Prostate gland (tissue), 2 donors: ENCODE measurements at regions not wholly inside any gene's neighbourhood (a gene's known extent, or its start where the extent isn't known, plus 50 kb on each side); places are given as distances from the start of the nearest gene placed in this dataset.

Source experiments
- POLR2A ChIP-seq: fragments of 450-650 bp; IDR thresholded peaks from one replicate; pipeline ENCODE4 v1.6.1; 2016; ENCODE audit warnings: antibody characterized with exemption, mild to moderate bottlenecking
- POLR2AphosphoS5 ChIP-seq: sonication (generic); formaldehyde crosslinking; IDR thresholded peaks from one replicate; pipeline ENCODE4 v1.6.1; 2017; ENCODE audit warnings: antibody characterized with exemption
- TF ChIP-seq, protein P1 (sequence below), 4 experiments: fragments of 200-600 bp in 2 of 4; fragments of 450-650 bp in 2 of 4; sonication (generic) in 2 of 4; IDR thresholded peaks; 1 replicate in 3 of 4; 2 replicates in 1 of 4; pipeline ENCODE4 v1.5.1; 2016 to 2019; ENCODE audit warnings: antibody characterized with exemption in 4 of 4, mild to moderate bottlenecking in 2 of 4, moderate library complexity in 2 of 4

DNA sequence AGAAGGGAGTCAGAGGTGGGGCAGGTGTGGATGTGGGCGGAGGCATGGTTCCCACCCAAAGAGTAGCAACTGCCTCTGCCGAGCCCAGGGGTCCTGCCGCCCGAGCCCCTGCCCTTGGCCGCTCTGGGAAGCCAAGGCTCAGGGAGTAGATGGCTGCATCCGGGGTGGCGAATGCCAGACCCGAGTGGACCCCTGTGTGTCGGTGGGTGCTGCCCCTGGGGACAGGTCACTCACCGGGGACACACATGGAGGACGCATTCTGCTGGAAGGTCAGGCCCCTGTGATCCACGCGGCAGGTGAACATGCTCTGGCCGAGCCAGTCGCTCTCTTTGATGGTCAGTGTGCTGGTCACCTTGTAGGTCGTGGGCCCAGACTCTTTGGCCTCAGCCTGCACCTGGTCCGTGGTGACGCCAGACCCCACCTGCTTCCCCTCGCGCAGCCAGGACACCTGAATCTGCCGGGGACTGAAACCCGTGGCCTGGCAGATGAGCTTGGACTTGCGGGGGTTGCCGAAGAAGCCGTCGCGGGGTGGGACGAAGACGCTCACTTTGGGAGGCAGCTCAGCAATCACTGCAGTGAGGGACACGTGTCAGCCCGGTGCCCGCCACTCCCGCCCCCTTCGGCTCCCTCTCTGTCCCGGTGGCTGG, 329.0 kb downstream of the TMEM121 start:
- TF ChIP-seq, protein P1, sequence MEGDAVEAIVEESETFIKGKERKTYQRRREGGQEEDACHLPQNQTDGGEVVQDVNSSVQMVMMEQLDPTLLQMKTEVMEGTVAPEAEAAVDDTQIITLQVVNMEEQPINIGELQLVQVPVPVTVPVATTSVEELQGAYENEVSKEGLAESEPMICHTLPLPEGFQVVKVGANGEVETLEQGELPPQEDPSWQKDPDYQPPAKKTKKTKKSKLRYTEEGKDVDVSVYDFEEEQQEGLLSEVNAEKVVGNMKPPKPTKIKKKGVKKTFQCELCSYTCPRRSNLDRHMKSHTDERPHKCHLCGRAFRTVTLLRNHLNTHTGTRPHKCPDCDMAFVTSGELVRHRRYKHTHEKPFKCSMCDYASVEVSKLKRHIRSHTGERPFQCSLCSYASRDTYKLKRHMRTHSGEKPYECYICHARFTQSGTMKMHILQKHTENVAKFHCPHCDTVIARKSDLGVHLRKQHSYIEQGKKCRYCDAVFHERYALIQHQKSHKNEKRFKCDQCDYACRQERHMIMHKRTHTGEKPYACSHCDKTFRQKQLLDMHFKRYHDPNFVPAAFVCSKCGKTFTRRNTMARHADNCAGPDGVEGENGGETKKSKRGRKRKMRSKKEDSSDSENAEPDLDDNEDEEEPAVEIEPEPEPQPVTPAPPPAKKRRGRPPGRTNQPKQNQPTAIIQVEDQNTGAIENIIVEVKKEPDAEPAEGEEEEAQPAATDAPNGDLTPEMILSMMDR (IDR thresholded peaks at IDR 0.05) = no peak
- TF ChIP-seq POLR2AphosphoS5 = no peak
- no peak for TF ChIP-seq POLR2A
